ENCODE measurements at regions not wholly inside any gene's neighbourhood (a gene's known extent, or its start where the extent isn't known, plus 50 kb on each side); places are given as distances from the start of the nearest gene placed in this dataset.

DNA sequence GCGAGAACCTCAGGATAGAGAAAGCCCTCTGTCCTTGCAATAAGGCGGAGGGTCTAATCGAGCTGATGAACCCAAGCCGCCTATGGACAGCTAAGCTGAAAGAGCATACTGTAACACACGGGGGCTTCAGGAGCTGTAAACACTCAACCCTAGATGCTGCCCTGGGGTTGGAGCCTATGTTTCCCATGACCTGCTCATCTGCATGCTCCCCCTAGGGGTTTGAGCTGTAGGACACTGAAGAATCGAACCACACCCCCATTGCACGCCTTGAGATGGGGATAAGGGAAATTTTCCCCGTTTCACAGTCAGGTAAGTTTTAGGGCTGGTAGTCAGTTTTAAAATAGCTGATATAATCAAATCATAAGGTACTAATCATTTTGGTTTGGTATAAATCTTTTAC is 675.6 kb upstream of the CDH8 start:
- TF ChIP-seq, protein P1, sequence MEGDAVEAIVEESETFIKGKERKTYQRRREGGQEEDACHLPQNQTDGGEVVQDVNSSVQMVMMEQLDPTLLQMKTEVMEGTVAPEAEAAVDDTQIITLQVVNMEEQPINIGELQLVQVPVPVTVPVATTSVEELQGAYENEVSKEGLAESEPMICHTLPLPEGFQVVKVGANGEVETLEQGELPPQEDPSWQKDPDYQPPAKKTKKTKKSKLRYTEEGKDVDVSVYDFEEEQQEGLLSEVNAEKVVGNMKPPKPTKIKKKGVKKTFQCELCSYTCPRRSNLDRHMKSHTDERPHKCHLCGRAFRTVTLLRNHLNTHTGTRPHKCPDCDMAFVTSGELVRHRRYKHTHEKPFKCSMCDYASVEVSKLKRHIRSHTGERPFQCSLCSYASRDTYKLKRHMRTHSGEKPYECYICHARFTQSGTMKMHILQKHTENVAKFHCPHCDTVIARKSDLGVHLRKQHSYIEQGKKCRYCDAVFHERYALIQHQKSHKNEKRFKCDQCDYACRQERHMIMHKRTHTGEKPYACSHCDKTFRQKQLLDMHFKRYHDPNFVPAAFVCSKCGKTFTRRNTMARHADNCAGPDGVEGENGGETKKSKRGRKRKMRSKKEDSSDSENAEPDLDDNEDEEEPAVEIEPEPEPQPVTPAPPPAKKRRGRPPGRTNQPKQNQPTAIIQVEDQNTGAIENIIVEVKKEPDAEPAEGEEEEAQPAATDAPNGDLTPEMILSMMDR (IDR thresholded peaks at IDR 0.05), result no peak
- TF ChIP-seq POLR2A (IDR thresholded peaks at IDR 0.05) (no peak), POLR2AphosphoS5 (IDR thresholded peaks at IDR 0.05) (no peak)

All from prostate gland (tissue), 2 donors.